ENCODE measurements at regions not wholly inside any gene's neighbourhood (a gene's known extent, or its start where the extent isn't known, plus 50 kb on each side); places are given as distances from the start of the nearest gene placed in this dataset.

GRCh38 chr6:139570166-139570565, 195.7 kb upstream of the CITED2 start:
- DNase-seq (ENCODE audit: low read depth) = peak; percentile 66

DNA sequence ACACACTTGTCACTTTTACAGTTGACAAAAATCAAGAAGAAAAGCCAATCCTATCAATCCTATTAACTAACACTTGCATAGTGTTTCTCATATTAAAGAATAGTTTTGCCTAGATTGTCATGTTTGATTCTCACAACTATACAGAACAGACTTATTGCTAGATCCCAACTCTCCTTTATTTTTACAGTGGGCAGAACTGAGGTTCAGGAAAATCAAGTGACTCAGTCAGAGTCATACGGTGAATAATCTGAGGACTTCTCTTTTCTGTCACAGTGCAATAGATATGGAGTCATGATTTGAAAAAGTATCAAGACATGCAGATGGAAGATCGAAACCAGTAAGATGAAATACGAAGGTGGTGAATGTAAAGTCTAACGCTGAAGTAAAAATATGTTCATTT, 195.1 kb upstream of the CITED2 start:
- no peak for TF ChIP-seq CTCF (conservative IDR thresholded peaks at IDR 0.05; ENCODE audit: low read depth, low read length)
- DNase-seq (ENCODE audit: low read depth) = no peak
- H3K4me3 ChIP-seq (ENCODE audit: low read length) = no peak overlapping the region

More at GRCh38 chr6:139570166-139570565, 195.7 kb upstream of the CITED2 start:
- no peak for TF ChIP-seq CTCF (conservative IDR thresholded peaks at IDR 0.05; ENCODE audit: low read depth, low read length)
- H3K4me3 ChIP-seq (ENCODE audit: low read length) = no peak overlapping the region

DNA sequence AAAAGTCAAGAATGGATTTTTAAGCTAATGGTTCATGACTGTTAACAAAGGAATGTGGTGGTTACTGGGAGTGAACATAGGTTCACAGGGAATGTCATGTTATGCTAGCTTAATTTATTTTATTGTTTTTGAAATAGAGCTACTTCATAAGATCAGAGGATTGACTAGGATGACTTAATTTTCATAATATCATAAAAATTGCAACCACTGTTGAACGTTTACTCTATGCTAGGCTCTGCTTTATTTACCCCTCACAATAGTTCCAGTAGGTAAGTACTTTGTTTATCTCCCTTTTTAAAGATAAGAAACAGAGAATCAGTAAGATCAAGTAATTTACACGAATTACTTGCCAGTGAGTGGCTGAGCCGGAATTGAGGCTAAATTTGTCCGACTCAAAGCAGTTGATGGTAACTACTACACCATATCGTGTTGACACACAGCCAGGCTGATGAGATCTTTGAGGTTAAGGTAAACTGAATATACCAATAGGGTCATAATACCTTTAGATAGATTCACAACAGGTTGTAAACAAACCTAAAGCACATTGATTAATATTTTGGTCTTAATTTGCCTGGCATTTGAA, 194.6 kb upstream of the CITED2 start:
- DNase-seq (ENCODE audit: low read depth) = peak; percentile 88
- no peak overlapping the region for H3K4me3 ChIP-seq (ENCODE audit: low read length)
- TF ChIP-seq CTCF (conservative IDR thresholded peaks at IDR 0.05; ENCODE audit: low read depth, low read length) = no peak

DNA sequence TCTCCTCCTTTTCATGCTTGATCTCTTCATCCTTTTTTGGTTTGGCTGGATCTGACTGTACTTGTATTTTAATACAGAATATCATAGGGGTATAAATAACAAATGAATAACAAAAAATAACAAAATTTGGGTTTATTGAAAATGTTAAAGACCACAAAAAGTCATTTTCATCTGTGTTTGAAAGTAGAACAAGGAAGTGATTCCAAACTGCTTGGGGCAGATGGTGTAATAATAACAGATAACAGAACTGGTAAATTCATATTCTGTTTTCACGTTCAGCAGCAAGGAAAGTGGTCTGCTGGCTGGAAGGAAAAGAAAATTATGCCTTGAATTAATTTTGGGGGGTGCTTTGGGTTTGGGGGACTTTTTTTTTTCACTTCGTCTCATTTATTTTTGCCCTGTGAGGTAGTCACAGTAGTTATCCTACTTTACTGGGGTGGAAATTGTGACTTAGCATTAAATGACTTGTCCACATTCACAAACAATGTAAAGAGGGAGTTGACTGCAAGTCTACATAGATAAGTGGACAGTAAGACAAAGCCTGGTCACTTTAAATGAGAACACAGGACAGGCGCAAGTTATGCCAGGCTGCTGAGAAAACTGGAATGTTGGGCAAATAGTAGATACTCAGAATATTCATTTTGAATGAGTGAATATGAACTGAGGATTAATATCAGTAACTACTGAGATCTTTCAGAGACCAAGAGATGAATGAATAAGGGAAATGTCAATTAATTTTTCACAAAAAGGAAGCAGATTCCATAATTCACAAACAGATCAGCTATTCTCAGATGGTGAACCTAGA, 193.9 kb upstream of the CITED2 start:
- no peak overlapping the region for H3K4me3 ChIP-seq (ENCODE audit: low read length)
- no peak for TF ChIP-seq CTCF (conservative IDR thresholded peaks at IDR 0.05; ENCODE audit: low read depth, low read length)
- no peak for DNase-seq (ENCODE audit: low read depth)

GRCh38 chr6:139567095-139567494, 192.6 kb upstream of the CITED2 start:
- TF ChIP-seq CTCF (conservative IDR thresholded peaks at IDR 0.05; ENCODE audit: low read depth, low read length) = no peak
- no peak for DNase-seq (ENCODE audit: low read depth)
- H3K4me3 ChIP-seq (ENCODE audit: low read length) = no peak overlapping the region

DNA sequence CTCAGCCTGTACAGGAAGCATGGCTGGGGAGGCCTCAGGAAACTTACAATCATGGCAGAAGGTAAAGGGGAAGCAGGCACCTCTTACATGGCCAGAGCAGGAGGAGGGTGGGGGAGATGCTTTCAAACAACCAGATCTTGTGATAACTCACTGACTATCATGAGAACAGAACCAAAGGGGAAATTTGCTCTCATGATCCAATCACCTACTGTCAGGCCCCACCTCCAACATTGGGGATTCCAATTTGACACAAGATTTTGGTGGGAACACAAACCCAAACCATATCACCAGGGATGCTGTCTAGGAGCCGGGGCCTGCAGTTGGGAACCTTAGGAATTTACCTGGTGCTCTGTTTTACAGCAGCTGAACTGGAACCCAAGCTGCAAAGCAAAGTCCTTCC, 191.1 kb upstream of the CITED2 start:
- TF ChIP-seq CTCF (conservative IDR thresholded peaks at IDR 0.05; ENCODE audit: low read depth, low read length) = no peak
- no peak overlapping the region for H3K4me3 ChIP-seq (ENCODE audit: low read length)
- no peak for DNase-seq (ENCODE audit: low read depth)

DNA sequence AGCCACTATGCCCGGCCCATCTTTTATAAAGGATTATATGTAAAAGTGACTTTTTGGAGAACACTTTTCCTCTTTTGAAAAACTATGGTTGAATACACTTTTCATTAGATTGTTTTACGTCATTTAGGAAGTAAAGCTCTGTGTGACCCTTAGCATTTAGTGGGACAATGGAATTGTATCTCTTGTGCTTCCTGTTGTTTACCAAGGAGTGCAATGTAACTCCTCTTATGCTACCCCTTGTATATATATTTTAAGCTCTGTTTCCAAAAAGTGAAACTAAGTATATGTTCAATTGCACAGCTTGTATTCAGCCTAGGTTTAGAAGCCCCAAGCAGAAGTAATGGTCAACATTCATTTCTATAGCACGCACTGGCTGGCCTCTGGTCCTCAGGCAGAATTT, 183.1 kb upstream of the CITED2 start:
- DNase-seq (ENCODE audit: low read depth) = no peak
- no peak for TF ChIP-seq CTCF (conservative IDR thresholded peaks at IDR 0.05; ENCODE audit: low read depth, low read length)
- H3K4me3 ChIP-seq (ENCODE audit: low read length) = no peak overlapping the region
